ENCODE measurements at regions not wholly inside any gene's neighbourhood (a gene's known extent, or its start where the extent isn't known, plus 50 kb on each side); places are given as distances from the start of the nearest gene placed in this dataset.

DNA sequence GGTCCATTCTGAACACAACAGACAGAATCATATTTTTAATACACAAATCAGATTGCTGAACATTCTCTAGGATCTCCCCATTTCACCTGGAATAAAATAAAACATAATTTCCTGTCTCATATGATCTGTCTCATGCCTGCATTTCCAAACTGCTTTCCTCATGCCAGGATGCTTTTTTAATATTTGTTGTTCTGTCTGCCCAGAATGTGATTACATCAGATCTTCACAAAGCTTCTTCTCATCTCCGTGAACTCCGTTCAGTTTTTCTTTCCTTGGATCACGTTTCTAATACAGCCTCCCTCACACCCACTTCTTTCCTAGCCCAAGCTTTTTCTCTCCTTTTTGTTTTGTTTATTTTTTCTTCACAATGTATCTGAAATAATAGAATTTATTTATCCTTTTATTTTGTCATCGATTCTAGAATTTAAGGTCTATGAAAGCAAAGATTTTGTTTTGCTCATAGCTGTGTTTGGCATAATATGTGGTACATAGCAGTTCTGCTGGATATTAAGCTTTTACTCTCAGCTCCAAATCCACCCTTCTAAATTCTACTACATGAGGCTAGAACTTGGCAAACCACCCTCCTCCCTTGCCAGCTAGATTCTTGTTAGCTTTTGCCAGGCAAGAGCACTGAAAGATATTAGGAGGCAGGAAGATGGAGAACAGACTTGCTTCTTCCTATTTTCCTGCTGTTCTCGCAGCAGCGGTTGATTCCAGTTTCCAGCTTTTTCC, 165.5 kb upstream of the SLIT2 start:
- ChIA-PET CTCF (no interaction called here), POLR2A (no interaction called here)
- in situ Hi-C loops (cut with HindIII; ENCODE audit: low pct_unique_long_range_greater_than_20kb, low sequenced_read_pairs): no loop called here
- ATAC-seq (no peak), DNase-seq (ENCODE audit: low read depth, low spot score) (no peak)
- no TSS peak for BruUV-seq (replicated peaks)
- no peaks in the 10 kb centered on the region for H3K9me3 ChIP-seq (ENCODE audit: control insufficient read depth, insufficient read depth, low read depth, low read length)
- no peaks in the 10 kb centered on the region for H3K36me3 ChIP-seq (ENCODE audit: control insufficient read depth, insufficient read depth, low read length)
- H3K27ac ChIP-seq (ENCODE audit: low read length): no peak overlapping the region
- no peaks in the 10 kb centered on the region for H3K27me3 ChIP-seq (ENCODE audit: control insufficient read depth, insufficient read depth, low read length)
- intact Hi-C loops (cut with micrococcal nuclease; ENCODE audit: unreplicated experiment): no loop called here
- TF ChIP-seq POLR2AphosphoS5 (IDR thresholded peaks at IDR 0.05; ENCODE audit: low read depth, low read length): no peak
- no peak for TF ChIP-seq SIN3A (IDR thresholded peaks at IDR 0.05; ENCODE audit: borderline replicate concordance, insufficient read depth, low read depth, low read length)
- no peak for TF ChIP-seq TCF7L2 (IDR thresholded peaks at IDR 0.05; ENCODE audit: low read depth, low read length)
- TF ChIP-seq, protein P1, sequence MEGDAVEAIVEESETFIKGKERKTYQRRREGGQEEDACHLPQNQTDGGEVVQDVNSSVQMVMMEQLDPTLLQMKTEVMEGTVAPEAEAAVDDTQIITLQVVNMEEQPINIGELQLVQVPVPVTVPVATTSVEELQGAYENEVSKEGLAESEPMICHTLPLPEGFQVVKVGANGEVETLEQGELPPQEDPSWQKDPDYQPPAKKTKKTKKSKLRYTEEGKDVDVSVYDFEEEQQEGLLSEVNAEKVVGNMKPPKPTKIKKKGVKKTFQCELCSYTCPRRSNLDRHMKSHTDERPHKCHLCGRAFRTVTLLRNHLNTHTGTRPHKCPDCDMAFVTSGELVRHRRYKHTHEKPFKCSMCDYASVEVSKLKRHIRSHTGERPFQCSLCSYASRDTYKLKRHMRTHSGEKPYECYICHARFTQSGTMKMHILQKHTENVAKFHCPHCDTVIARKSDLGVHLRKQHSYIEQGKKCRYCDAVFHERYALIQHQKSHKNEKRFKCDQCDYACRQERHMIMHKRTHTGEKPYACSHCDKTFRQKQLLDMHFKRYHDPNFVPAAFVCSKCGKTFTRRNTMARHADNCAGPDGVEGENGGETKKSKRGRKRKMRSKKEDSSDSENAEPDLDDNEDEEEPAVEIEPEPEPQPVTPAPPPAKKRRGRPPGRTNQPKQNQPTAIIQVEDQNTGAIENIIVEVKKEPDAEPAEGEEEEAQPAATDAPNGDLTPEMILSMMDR (IDR thresholded peaks at IDR 0.05): no peak
- TF ChIP-seq, protein P2, sequence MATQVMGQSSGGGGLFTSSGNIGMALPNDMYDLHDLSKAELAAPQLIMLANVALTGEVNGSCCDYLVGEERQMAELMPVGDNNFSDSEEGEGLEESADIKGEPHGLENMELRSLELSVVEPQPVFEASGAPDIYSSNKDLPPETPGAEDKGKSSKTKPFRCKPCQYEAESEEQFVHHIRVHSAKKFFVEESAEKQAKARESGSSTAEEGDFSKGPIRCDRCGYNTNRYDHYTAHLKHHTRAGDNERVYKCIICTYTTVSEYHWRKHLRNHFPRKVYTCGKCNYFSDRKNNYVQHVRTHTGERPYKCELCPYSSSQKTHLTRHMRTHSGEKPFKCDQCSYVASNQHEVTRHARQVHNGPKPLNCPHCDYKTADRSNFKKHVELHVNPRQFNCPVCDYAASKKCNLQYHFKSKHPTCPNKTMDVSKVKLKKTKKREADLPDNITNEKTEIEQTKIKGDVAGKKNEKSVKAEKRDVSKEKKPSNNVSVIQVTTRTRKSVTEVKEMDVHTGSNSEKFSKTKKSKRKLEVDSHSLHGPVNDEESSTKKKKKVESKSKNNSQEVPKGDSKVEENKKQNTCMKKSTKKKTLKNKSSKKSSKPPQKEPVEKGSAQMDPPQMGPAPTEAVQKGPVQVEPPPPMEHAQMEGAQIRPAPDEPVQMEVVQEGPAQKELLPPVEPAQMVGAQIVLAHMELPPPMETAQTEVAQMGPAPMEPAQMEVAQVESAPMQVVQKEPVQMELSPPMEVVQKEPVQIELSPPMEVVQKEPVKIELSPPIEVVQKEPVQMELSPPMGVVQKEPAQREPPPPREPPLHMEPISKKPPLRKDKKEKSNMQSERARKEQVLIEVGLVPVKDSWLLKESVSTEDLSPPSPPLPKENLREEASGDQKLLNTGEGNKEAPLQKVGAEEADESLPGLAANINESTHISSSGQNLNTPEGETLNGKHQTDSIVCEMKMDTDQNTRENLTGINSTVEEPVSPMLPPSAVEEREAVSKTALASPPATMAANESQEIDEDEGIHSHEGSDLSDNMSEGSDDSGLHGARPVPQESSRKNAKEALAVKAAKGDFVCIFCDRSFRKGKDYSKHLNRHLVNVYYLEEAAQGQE (IDR thresholded peaks at IDR 0.05; ENCODE audit: insufficient read depth in 1 of 2, low read depth in 2 of 2, low read length in 1 of 2): no peak
- H3K4me1 ChIP-seq (ENCODE audit: control insufficient read depth, insufficient read depth, low read length): no peaks in the 10 kb centered on the region
- no peak overlapping the region for H3K4me3 ChIP-seq (ENCODE audit: low read depth in 2 of 2, low read length in 2 of 2)

DNA sequence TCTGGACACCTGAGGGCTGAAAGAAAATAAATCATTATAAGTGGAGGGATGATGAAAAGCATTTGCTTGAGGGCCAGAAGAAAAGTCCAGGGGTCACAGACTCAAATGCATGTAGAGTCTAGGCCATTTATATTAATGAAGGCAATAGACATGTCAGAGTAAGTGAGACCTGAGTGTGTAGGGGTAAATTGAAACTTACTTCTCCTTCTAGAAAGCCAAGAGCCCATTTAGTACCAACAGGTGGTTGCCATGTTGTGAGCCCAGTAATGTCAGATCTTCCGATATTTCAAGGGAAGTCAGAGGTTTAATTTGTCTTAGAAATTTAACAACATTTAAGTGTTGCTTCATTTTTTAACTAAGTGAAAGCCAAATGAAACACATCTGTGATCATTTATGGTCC, 166.1 kb upstream of the SLIT2 start:
- Histone ChIP-seq H3K4me1 (ENCODE audit: control insufficient read depth, insufficient read depth, low read length) (no peaks in the 10 kb centered on the region), H3K27ac (ENCODE audit: low read length) (no peak overlapping the region), H3K4me3 (ENCODE audit: low read depth in 2 of 2, low read length in 2 of 2) (no peak overlapping the region), H3K9me3 (ENCODE audit: control insufficient read depth, insufficient read depth, low read depth, low read length) (no peaks in the 10 kb centered on the region), H3K36me3 (ENCODE audit: control insufficient read depth, insufficient read depth, low read length) (no peaks in the 10 kb centered on the region), H3K27me3 (ENCODE audit: control insufficient read depth, insufficient read depth, low read length) (no peaks in the 10 kb centered on the region)
- BruUV-seq (replicated peaks): no TSS peak
- CTCF ChIA-PET: no interaction called here
- ATAC-seq (no peak), DNase-seq (ENCODE audit: low read depth, low spot score) (no peak)
- intact Hi-C loops (cut with micrococcal nuclease; ENCODE audit: unreplicated experiment) (no loop called here), in situ Hi-C loops (cut with HindIII; ENCODE audit: low pct_unique_long_range_greater_than_20kb, low sequenced_read_pairs) (no loop called here)
- TF ChIP-seq, protein P1 (IDR thresholded peaks at IDR 0.05): no peak
- TF ChIP-seq, protein P2 (IDR thresholded peaks at IDR 0.05; ENCODE audit: insufficient read depth in 1 of 2, low read depth in 2 of 2, low read length in 1 of 2): no peak
- TF ChIP-seq TCF7L2 (IDR thresholded peaks at IDR 0.05; ENCODE audit: low read depth, low read length): no peak
- no peak for TF ChIP-seq SIN3A (IDR thresholded peaks at IDR 0.05; ENCODE audit: borderline replicate concordance, insufficient read depth, low read depth, low read length)
- no peak for TF ChIP-seq POLR2AphosphoS5 (IDR thresholded peaks at IDR 0.05; ENCODE audit: low read depth, low read length)
- POLR2A ChIA-PET: no interaction called here

Measured in Panc1 (cell line).